Left ventricle myocardium superior (tissue), 1 donor: ENCODE measurements at regions not wholly inside any gene's neighbourhood (a gene's known extent, or its start where the extent isn't known, plus 50 kb on each side); places are given as distances from the start of the nearest gene placed in this dataset.

ENCODE experiments used
- ATAC-seq: fragments of 200-7000 bp; cut with Tn5 transposase; one replicate; pipeline ENCODE4 v1.9.1; 2020; ENCODE audit warnings: mild to moderate bottlenecking, moderate library complexity
- DNase-seq: peaks from one replicate; pipeline ENCODE4 v3.0.0-alpha.2; 2020
- intact Hi-C: fragments of 100-400 bp; cut with micrococcal nuclease; formaldehyde crosslinking; loops from one replicate; pipeline ENCODE4 v1.11.0; 2022
- donor health status: DM: no; HTN: yes; CAD: no; lungs with severe emphysema.

GRCh38 chr7:68474661-68475216, 1123.5 kb upstream of the AUTS2 start:
- DNase-seq (no peak), ATAC-seq (no peak)
- intact Hi-C loops: no loop called here

- ATAC-seq (no peak), DNase-seq (no peak)
- intact Hi-C loops: no loop called here
Observed at GRCh38 chr7:68476966-68477365, 1121.3 kb upstream of the AUTS2 start.

- ATAC-seq (no peak), DNase-seq (no peak)
- intact Hi-C loops: no loop called here
Observed at GRCh38 chr7:68478326-68478725, 1119.9 kb upstream of the AUTS2 start.

DNA sequence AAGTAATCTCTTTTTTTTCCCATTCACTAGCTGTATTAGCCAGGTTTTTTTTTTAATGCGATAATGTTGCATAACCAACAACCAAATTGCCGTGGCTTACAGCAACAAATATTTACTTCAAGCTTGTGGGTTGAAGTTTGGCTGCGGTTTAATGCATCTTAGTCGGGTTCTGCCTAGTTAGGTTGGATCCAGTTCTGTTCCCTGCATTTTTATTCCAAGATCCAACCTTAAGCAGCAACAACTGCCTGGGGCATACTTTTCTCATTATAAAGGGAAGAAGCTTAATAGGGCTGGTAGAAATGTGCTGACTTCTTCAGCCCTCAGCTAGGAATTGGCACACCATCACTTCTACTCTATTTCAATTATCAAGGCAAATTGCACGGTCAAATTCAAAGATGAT, 1115.5 kb upstream of the AUTS2 start:
- intact Hi-C loops: no loop called here
- ATAC-seq (no peak), DNase-seq (no peak)

GRCh38 chr7:68484731-68485130, 1113.5 kb upstream of the AUTS2 start:
- DNase-seq (no peak), ATAC-seq (no peak)
- intact Hi-C loops: no loop called here

DNA sequence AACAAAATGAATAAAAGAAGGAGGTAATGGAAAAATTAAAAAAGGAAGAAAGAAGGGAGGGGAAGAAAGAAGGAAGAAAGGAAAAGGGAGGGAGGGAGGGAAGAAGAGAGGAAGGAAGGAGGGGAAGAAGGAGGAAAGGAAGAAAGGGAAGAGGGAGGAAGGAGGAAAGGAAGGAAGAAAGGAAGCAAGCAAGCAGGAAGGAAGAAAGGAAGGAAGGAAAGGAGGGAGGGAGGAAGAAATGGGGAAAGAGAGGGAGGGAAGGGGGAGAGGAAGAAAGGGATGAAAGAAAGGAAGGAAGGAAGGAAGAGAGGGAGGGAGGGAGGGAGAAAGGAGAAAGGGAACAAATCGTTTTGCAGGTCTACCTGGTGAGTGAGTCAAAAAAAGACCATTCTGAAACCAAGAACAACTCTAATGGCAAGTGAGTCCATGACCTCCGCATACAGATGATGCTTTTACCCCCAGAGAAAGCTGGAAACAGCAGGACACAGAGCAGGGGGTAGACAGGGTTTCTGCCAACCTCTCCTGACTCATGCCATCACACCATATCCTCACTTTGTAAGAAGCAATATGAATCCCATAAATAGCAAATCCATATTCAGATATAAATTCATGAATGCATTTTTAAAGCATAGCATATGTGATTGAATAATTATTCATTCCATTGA, 1112.9 kb upstream of the AUTS2 start:
- DNase-seq: no peak
- no peak for ATAC-seq
- intact Hi-C loops: no loop called here

DNA sequence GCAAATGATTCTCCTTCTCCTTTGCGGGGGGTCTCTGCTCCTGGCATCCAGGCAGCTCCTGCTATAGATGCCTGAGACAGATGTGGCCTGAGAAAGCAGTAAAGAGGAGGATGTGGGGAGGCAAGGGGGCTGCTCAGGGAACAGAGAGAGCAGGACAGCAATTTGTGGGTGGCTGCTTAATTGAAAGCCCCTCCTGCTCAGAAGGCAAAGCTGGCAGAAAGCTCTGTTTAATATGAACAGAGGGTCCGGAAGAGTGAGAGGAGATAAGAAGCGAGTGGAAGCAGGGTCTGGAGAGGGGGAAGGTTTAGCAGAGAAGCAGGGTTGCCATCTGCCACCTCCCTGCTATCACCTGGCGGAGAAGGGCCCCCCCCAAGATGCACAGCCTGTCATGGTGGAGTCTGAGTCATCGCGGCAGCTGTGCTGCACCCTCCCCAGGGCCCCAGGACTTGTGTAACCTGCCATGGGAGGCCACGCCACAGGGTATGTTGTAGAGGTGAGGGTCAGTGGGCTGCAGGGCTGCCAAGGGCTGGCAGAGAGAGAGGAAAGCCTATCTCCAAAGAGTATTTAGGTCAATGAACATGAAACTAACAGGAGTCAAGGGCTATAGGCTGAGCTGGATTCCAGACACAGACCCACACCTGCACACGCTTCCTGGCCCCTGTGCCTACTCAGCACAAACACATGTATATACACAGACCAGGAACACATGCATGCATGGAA, 1109.8 kb upstream of the AUTS2 start:
- no peak for DNase-seq
- intact Hi-C loops: no loop called here
- no peak for ATAC-seq

- DNase-seq: no peak
- ATAC-seq: no peak
- intact Hi-C loops: no loop called here
Observed at GRCh38 chr7:68491523-68492358, 1106.5 kb upstream of the AUTS2 start.

DNA sequence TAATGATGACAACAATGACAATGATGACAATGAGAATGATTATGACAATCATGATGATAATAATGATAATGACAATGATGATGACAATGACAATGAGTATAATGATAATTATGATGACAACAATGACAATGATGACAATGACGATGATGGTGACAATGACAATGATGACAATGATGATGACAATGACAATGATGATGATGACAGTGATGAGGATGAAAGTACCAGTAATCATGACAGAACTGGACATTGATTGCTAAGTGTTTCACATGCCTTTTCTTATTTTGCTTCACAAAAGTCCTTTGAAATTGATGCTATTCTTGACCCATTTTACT, 1106.0 kb upstream of the AUTS2 start:
- intact Hi-C loops: no loop called here
- DNase-seq: no peak

DNA sequence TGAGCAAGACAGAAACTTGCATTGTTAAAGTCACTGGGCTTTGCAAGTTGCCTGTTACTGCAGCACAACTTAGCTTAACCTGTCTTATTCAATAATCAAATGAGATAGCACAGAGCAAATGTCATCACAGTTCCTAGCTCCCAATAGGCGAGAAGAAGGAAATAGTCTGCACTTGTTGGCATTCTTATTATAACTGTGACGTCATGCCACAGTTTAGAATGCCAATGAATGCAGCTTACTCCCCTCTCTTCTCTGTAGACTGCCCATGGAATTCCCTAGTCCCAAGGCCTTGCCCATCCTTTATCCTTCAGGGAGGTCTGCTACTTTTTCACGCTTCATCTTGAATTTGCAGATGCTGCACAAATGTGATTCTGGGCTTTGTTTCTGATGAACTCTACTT, 1094.9 kb upstream of the AUTS2 start:
- intact Hi-C loops: no loop called here
- no peak for DNase-seq
- ATAC-seq: no peak

More for the DNA sequence above, 1106.0 kb upstream of the AUTS2 start:
- ATAC-seq: no peak

DNA sequence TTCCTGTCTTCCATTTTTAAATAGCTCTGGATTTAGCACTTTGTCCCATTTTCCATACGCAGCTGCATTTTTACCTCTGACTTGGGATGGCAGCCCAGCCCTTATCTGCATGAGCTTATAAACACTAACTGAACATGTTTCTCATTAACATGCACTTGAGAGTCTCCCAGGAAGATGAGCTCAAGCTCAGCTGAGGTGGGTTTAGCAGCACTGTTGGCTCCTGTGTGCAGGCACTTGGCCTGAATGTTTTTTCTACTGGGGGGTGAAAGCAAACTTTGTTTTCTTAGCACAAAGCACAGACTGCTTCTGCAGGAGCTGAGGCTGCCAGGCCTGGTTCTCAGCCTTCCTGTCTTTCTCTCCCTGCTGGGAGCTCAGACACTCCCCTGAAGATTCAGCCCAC, 1093.6 kb upstream of the AUTS2 start:
- intact Hi-C loops: no loop called here
- no peak for ATAC-seq
- DNase-seq: no peak

DNA sequence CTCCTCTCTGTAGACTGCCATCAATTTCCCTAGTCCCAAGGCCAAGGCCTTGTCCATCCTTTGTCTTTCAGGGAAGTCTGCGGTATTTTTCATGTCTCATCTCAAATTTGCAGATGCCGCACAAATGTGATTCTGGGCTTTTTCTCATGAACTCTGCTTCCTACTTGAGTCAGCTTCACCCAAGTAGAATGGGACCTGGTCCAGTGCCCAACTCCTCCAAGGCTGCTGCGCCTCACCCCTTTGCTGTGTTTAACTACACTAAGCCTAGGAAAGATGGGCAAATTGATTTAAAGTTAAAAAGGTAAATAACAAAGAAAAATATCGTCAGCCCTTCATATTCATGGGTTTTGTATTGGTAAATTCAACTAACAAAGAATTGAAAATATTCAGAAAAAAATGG, 1092.6 kb upstream of the AUTS2 start:
- DNase-seq (no peak), ATAC-seq (no peak)
- intact Hi-C loops: no loop called here

- intact Hi-C loops: no loop called here
- no peak for DNase-seq
Observed at GRCh38 chr7:68507668-68508067, 1090.6 kb upstream of the AUTS2 start.

GRCh38 chr7:68509054-68509453, 1089.2 kb upstream of the AUTS2 start:
- intact Hi-C loops: no loop called here
- DNase-seq (no peak), ATAC-seq (no peak)

More at GRCh38 chr7:68507668-68508067, 1090.6 kb upstream of the AUTS2 start:
- no peak for ATAC-seq

DNA sequence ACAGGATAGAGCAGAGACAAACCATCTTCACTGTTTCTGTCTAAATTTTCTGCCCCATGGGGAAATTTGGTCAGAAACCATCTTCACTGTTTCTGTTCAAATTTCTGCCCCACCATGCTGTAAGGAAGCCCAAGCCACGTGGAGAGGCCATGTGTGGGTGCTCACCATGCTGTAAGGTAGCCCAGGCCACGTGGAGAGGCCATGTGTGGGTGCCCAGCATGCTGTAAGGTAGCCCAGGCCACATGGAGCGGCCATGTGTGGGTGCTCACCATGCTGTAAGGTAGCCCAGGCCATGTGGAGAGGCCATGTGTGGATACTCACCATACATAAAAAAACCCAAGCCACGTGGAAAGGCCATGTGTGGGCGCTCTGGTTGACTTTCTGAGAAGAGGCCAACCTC, 1088.7 kb upstream of the AUTS2 start:
- DNase-seq (no peak), ATAC-seq (no peak)
- intact Hi-C loops: no loop called here

DNA sequence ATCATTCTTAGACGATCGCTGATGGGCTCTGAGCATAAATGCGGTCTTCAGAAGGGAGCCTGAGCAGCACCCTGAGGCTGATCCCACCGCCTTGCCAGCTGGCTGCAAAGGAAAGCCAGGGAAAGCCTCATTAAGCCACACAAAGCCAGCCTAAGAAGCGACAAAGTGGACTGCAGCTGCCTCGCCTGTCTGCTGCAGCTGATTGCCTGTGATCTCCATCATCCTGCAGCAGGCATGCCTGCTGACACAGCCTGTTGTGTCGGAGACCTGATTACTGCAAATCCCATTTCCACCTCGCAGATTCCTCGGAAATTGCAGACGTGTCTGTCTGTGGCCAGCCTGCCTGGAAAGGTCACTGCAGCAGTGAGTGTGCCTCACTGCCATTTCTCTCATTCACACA, 1087.0 kb upstream of the AUTS2 start:
- intact Hi-C loops: no loop called here
- ATAC-seq: no peak
- no peak for DNase-seq

DNA sequence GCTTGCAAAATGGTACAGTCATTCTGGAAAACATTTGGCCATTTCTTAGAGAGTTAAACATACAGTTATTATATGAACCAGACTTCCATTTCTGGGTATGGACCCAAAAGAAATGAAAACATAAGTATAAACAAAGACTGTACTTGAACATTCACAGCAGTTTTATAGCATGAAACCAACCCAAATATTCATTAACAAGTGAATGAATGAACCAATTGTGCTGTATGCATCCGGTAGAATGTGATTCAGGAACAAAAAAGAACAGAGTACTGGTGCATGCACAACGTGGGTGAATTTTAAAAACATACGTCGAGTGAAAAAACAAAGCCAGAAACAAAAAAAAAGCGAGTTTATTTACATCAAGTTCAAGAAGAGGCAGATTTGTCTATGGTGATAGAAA, 1085.8 kb upstream of the AUTS2 start:
- intact Hi-C loops: no loop called here
- DNase-seq (no peak), ATAC-seq (no peak)

- DNase-seq (no peak), ATAC-seq (no peak)
- intact Hi-C loops: no loop called here
Observed at GRCh38 chr7:68518060-68518459, 1080.2 kb upstream of the AUTS2 start.

- intact Hi-C loops: no loop called here
- no peak for ATAC-seq
- DNase-seq: no peak
Observed at GRCh38 chr7:68524126-68524525, 1074.1 kb upstream of the AUTS2 start.

GRCh38 chr7:68529221-68529620, 1069.1 kb upstream of the AUTS2 start:
- no peak for ATAC-seq
- intact Hi-C loops: no loop called here
- no peak for DNase-seq
